ENCODE measurements at regions not wholly inside any gene's neighbourhood (a gene's known extent, or its start where the extent isn't known, plus 50 kb on each side); places are given as distances from the start of the nearest gene placed in this dataset.
A peak's percentile ranks its signal among the peaks of the same experiment; 100 is the strongest.

GRCh38 chr5:121693864-121694263 is 157.8 kb upstream of the FTMT start:
- 70 to 78% (median 74%) methylated on average over 1 of the region's 1 CpG for WGBS, 3 donors
- Histone ChIP-seq H3K4me3 (ENCODE audit: low read depth in 1 of 3, low read length in 3 of 3) (no peak overlapping the region), H3K4me1 (ENCODE audit: control insufficient read depth in 3 of 3, insufficient read depth in 2 of 3, low read depth in 1 of 3, low read length in 2 of 3) (peaks cover 0 to 14% (median 1%) of the 10 kb centered on the region in 3 donors), H3K27ac (ENCODE audit: low read depth in 1 of 3, low read length in 2 of 3) (no peak overlapping the region), H3K36me3 (ENCODE audit: control insufficient read depth in 3 of 3, insufficient read depth in 2 of 3, low read depth in 1 of 3, low read length in 3 of 3) (no peaks in the 10 kb centered on the region), H3K9me3 (ENCODE audit: control insufficient read depth in 2 of 2, insufficient read depth in 1 of 2, low read depth in 1 of 2, low read length in 1 of 2) (no peaks in the 10 kb centered on the region), H3K27me3 (ENCODE audit: control insufficient read depth in 3 of 3, insufficient read depth in 3 of 3, low read length in 3 of 3) (no peaks in the 10 kb centered on the region)
- DNase-seq (no peak), FAIRE-seq (no peak)

GRCh38 chr5:121695307-121695706 is 156.4 kb upstream of the FTMT start:
- H3K4me3 ChIP-seq (ENCODE audit: low read depth in 1 of 3, low read length in 3 of 3) = no peak overlapping the region
- H3K4me1 ChIP-seq (ENCODE audit: control insufficient read depth in 3 of 3, insufficient read depth in 2 of 3, low read depth in 1 of 3, low read length in 2 of 3) = peaks cover 0 to 12% (median 0%) of the 10 kb centered on the region in 3 donors
- H3K27ac ChIP-seq (ENCODE audit: low read depth in 1 of 3, low read length in 2 of 3) = no peak overlapping the region
- H3K9me3 ChIP-seq (ENCODE audit: control insufficient read depth in 2 of 2, insufficient read depth in 1 of 2, low read depth in 1 of 2, low read length in 1 of 2) = no peaks in the 10 kb centered on the region
- 44 to 56% (median 55%) methylated on average over 2 of the region's 2 CpGs for WGBS, 3 donors
- H3K27me3 ChIP-seq (ENCODE audit: control insufficient read depth in 3 of 3, insufficient read depth in 3 of 3, low read length in 3 of 3) = no peaks in the 10 kb centered on the region
- H3K36me3 ChIP-seq (ENCODE audit: control insufficient read depth in 3 of 3, insufficient read depth in 2 of 3, low read depth in 1 of 3, low read length in 3 of 3) = no peaks in the 10 kb centered on the region
- FAIRE-seq (peak; percentile 53), DNase-seq (no peak)

- H3K36me3 ChIP-seq (ENCODE audit: control insufficient read depth in 3 of 3, insufficient read depth in 2 of 3, low read depth in 1 of 3, low read length in 3 of 3) = no peaks in the 10 kb centered on the region
- no peaks in the 10 kb centered on the region for H3K27me3 ChIP-seq (ENCODE audit: control insufficient read depth in 3 of 3, insufficient read depth in 3 of 3, low read length in 3 of 3)
- 81 to 84% (median 82%) methylated on average over 3 of the region's 3 CpGs for WGBS, 3 donors
- DNase-seq (no peak), FAIRE-seq (no peak)
- no peaks in the 10 kb centered on the region for H3K9me3 ChIP-seq (ENCODE audit: control insufficient read depth in 2 of 2, insufficient read depth in 1 of 2, low read depth in 1 of 2, low read length in 1 of 2)
- H3K4me1 ChIP-seq (ENCODE audit: control insufficient read depth in 3 of 3, insufficient read depth in 2 of 3, low read depth in 1 of 3, low read length in 2 of 3) = no peaks in the 10 kb centered on the region
- H3K27ac ChIP-seq (ENCODE audit: low read depth in 1 of 3, low read length in 2 of 3) = no peak overlapping the region
- no peak overlapping the region for H3K4me3 ChIP-seq (ENCODE audit: low read depth in 1 of 3, low read length in 3 of 3)
Measured at GRCh38 chr5:121698690-121699089, 153.0 kb upstream of the FTMT start.

GRCh38 chr5:121701731-121702130 is 150.0 kb upstream of the FTMT start:
- H3K4me3 ChIP-seq (ENCODE audit: low read depth in 1 of 3, low read length in 3 of 3) = no peak overlapping the region
- DNase-seq (no peak), FAIRE-seq (no peak)
- 86 to 95% (median 93%) methylated on average over 1 of the region's 1 CpG for WGBS, 3 donors
- H3K4me1 ChIP-seq (ENCODE audit: control insufficient read depth in 3 of 3, insufficient read depth in 2 of 3, low read depth in 1 of 3, low read length in 2 of 3) = no peaks in the 10 kb centered on the region
- H3K36me3 ChIP-seq (ENCODE audit: control insufficient read depth in 3 of 3, insufficient read depth in 2 of 3, low read depth in 1 of 3, low read length in 3 of 3) = no peaks in the 10 kb centered on the region
- no peaks in the 10 kb centered on the region for H3K27me3 ChIP-seq (ENCODE audit: control insufficient read depth in 3 of 3, insufficient read depth in 3 of 3, low read length in 3 of 3)
- no peaks in the 10 kb centered on the region for H3K9me3 ChIP-seq (ENCODE audit: control insufficient read depth in 2 of 2, insufficient read depth in 1 of 2, low read depth in 1 of 2, low read length in 1 of 2)
- no peak overlapping the region for H3K27ac ChIP-seq (ENCODE audit: low read depth in 1 of 3, low read length in 2 of 3)

GRCh38 chr5:121702682-121703081 is 149.0 kb upstream of the FTMT start:
- Histone ChIP-seq H3K4me1 (ENCODE audit: control insufficient read depth in 3 of 3, insufficient read depth in 2 of 3, low read depth in 1 of 3, low read length in 2 of 3) (no peaks in the 10 kb centered on the region), H3K4me3 (ENCODE audit: low read depth in 1 of 3, low read length in 3 of 3) (no peak overlapping the region), H3K9me3 (ENCODE audit: control insufficient read depth in 2 of 2, insufficient read depth in 1 of 2, low read depth in 1 of 2, low read length in 1 of 2) (no peaks in the 10 kb centered on the region), H3K36me3 (ENCODE audit: control insufficient read depth in 3 of 3, insufficient read depth in 2 of 3, low read depth in 1 of 3, low read length in 3 of 3) (no peaks in the 10 kb centered on the region), H3K27me3 (ENCODE audit: control insufficient read depth in 3 of 3, insufficient read depth in 3 of 3, low read length in 3 of 3) (no peaks in the 10 kb centered on the region), H3K27ac (ENCODE audit: low read depth in 1 of 3, low read length in 2 of 3) (no peak overlapping the region)
- DNase-seq (no peak), FAIRE-seq (no peak)
- 67 to 88% (median 79%) methylated on average over 4 of the region's 4 CpGs for WGBS, 3 donors

GRCh38 chr5:121704291-121704690 is 147.4 kb upstream of the FTMT start:
- no peak for DNase-seq
- Histone ChIP-seq H3K27me3 (ENCODE audit: control insufficient read depth in 3 of 3, insufficient read depth in 3 of 3, low read length in 3 of 3) (no peaks in the 10 kb centered on the region), H3K9me3 (ENCODE audit: control insufficient read depth in 2 of 2, insufficient read depth in 1 of 2, low read depth in 1 of 2, low read length in 1 of 2) (no peaks in the 10 kb centered on the region), H3K4me1 (ENCODE audit: control insufficient read depth in 3 of 3, insufficient read depth in 2 of 3, low read depth in 1 of 3, low read length in 2 of 3) (no peaks in the 10 kb centered on the region), H3K27ac (ENCODE audit: low read depth in 1 of 3, low read length in 2 of 3) (no peak overlapping the region), H3K4me3 (ENCODE audit: low read depth in 1 of 3, low read length in 3 of 3) (no peak overlapping the region), H3K36me3 (ENCODE audit: control insufficient read depth in 3 of 3, insufficient read depth in 2 of 3, low read depth in 1 of 3, low read length in 3 of 3) (no peaks in the 10 kb centered on the region)
- no peak for FAIRE-seq

- Histone ChIP-seq H3K36me3 (ENCODE audit: control insufficient read depth in 3 of 3, insufficient read depth in 2 of 3, low read depth in 1 of 3, low read length in 3 of 3) (no peaks in the 10 kb centered on the region), H3K9me3 (ENCODE audit: control insufficient read depth in 2 of 2, insufficient read depth in 1 of 2, low read depth in 1 of 2, low read length in 1 of 2) (no peaks in the 10 kb centered on the region), H3K4me1 (ENCODE audit: control insufficient read depth in 3 of 3, insufficient read depth in 2 of 3, low read depth in 1 of 3, low read length in 2 of 3) (no peaks in the 10 kb centered on the region), H3K4me3 (ENCODE audit: low read depth in 1 of 3, low read length in 3 of 3) (no peak overlapping the region), H3K27me3 (ENCODE audit: control insufficient read depth in 3 of 3, insufficient read depth in 3 of 3, low read length in 3 of 3) (no peaks in the 10 kb centered on the region), H3K27ac (ENCODE audit: low read depth in 1 of 3, low read length in 2 of 3) (no peak overlapping the region)
- DNase-seq (no peak), FAIRE-seq (no peak)
- 46 to 70% (median 59%) methylated on average over 2 of the region's 2 CpGs for WGBS, 3 donors
Measured at GRCh38 chr5:121706686-121707085, 145.0 kb upstream of the FTMT start.

- Histone ChIP-seq H3K36me3 (ENCODE audit: control insufficient read depth in 3 of 3, insufficient read depth in 2 of 3, low read depth in 1 of 3, low read length in 3 of 3) (no peaks in the 10 kb centered on the region), H3K4me3 (ENCODE audit: low read depth in 1 of 3, low read length in 3 of 3) (no peak overlapping the region), H3K27me3 (ENCODE audit: control insufficient read depth in 3 of 3, insufficient read depth in 3 of 3, low read length in 3 of 3) (no peaks in the 10 kb centered on the region), H3K9me3 (ENCODE audit: control insufficient read depth in 2 of 2, insufficient read depth in 1 of 2, low read depth in 1 of 2, low read length in 1 of 2) (no peaks in the 10 kb centered on the region), H3K27ac (ENCODE audit: low read depth in 1 of 3, low read length in 2 of 3) (no peak overlapping the region), H3K4me1 (ENCODE audit: control insufficient read depth in 3 of 3, insufficient read depth in 2 of 3, low read depth in 1 of 3, low read length in 2 of 3) (no peaks in the 10 kb centered on the region)
- FAIRE-seq = no peak
- DNase-seq = no peak
- 69 to 87% (median 84%) methylated on average over 1 of the region's 1 CpG for WGBS, 3 donors
Measured at GRCh38 chr5:121707178-121707577, 144.5 kb upstream of the FTMT start.

GRCh38 chr5:121711416-121711815 is 140.3 kb upstream of the FTMT start:
- FAIRE-seq (no peak), DNase-seq (no peak)
- Histone ChIP-seq H3K36me3 (ENCODE audit: control insufficient read depth in 3 of 3, insufficient read depth in 2 of 3, low read depth in 1 of 3, low read length in 3 of 3) (no peaks in the 10 kb centered on the region), H3K9me3 (ENCODE audit: control insufficient read depth in 2 of 2, insufficient read depth in 1 of 2, low read depth in 1 of 2, low read length in 1 of 2) (no peaks in the 10 kb centered on the region), H3K4me1 (ENCODE audit: control insufficient read depth in 3 of 3, insufficient read depth in 2 of 3, low read depth in 1 of 3, low read length in 2 of 3) (no peaks in the 10 kb centered on the region), H3K4me3 (ENCODE audit: low read depth in 1 of 3, low read length in 3 of 3) (no peak overlapping the region), H3K27me3 (ENCODE audit: control insufficient read depth in 3 of 3, insufficient read depth in 3 of 3, low read length in 3 of 3) (no peaks in the 10 kb centered on the region), H3K27ac (ENCODE audit: low read depth in 1 of 3, low read length in 2 of 3) (no peak overlapping the region)
